Adrenal gland (tissue), 5 donors: ENCODE measurements at regions not wholly inside any gene's neighbourhood (a gene's known extent, or its start where the extent isn't known, plus 50 kb on each side); places are given as distances from the start of the nearest gene placed in this dataset.

Source experiments
- POLR2A ChIP-seq, 2 donors: fragments of 450-650 bp; IDR thresholded peaks; one replicate each; pipeline ENCODE4 v1.6.1; 2017; ENCODE audit warnings: antibody characterized with exemption in 2 of 2, mild to moderate bottlenecking in 2 of 2, moderate library complexity in 1 of 2
- TF ChIP-seq, protein P1 (sequence below), 6 experiments: fragments of 450-650 bp in 4 of 6; fragments of 200-600 bp in 2 of 6; sonication (generic) in 1 of 6; IDR thresholded peaks; 1 replicate in 5 of 6; 2 replicates in 1 of 6; pipeline versions ENCODE4 v1.5.1 to v1.8.0; 2016 to 2021; ENCODE audit warnings: antibody characterized with exemption in 6 of 6, mild to moderate bottlenecking in 2 of 6, moderate library complexity in 1 of 6
- donor health status: DM: no; HTN: no; CAD: no.

DNA sequence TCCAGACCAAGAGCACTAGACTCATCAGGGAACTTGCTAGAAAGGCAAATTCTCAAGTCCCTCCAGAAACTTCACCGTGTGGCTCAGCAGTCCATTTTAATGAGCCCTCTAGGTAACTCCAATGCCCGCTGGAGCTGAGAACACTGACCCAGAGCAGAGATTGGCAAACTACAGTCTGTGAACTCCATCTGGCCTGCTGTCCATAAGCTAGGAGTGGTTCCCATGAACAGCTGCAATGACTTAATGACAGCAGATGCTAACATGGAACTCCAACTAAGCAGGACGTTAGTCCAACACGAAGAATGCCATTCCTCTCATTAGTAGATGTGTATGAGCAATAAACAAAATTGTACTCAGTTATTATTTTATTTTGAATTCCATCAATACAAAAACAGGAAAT, 371.9 kb downstream of the STK39 start:
- TF ChIP-seq, protein P1, sequence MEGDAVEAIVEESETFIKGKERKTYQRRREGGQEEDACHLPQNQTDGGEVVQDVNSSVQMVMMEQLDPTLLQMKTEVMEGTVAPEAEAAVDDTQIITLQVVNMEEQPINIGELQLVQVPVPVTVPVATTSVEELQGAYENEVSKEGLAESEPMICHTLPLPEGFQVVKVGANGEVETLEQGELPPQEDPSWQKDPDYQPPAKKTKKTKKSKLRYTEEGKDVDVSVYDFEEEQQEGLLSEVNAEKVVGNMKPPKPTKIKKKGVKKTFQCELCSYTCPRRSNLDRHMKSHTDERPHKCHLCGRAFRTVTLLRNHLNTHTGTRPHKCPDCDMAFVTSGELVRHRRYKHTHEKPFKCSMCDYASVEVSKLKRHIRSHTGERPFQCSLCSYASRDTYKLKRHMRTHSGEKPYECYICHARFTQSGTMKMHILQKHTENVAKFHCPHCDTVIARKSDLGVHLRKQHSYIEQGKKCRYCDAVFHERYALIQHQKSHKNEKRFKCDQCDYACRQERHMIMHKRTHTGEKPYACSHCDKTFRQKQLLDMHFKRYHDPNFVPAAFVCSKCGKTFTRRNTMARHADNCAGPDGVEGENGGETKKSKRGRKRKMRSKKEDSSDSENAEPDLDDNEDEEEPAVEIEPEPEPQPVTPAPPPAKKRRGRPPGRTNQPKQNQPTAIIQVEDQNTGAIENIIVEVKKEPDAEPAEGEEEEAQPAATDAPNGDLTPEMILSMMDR (IDR thresholded peaks at IDR 0.05): no peak
- TF ChIP-seq POLR2A (IDR thresholded peaks at IDR 0.05): no peak
